ENCODE measurements at regions not wholly inside any gene's neighbourhood (a gene's known extent, or its start where the extent isn't known, plus 50 kb on each side); places are given as distances from the start of the nearest gene placed in this dataset.

DNA sequence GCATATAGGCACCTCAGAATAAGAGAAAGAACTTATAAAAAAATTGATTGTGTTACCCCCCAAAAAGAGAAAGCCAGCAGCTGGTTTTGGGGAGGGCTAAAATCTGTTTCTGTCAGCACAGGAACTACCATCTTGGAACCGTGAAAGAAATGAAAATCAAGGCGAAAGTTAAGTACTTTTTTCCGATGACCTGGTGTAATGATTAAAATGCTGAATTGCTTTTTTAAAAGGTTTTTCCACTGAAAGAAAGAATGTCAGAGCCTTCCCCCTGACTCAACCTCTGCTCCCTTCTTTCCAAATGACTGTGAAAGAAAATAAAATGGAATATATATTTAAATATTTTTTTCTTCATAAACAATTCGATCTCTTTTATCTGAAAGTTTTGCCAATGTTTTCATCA is 570.5 kb upstream of the CFAP20DC start:
- TF ChIP-seq GATA2 (IDR thresholded peaks at IDR 0.05; ENCODE audit: low read depth, low read length) (no peak), GATA3 (IDR thresholded peaks at IDR 0.05; ENCODE audit: low read depth, low read length) (no peak)

DNA sequence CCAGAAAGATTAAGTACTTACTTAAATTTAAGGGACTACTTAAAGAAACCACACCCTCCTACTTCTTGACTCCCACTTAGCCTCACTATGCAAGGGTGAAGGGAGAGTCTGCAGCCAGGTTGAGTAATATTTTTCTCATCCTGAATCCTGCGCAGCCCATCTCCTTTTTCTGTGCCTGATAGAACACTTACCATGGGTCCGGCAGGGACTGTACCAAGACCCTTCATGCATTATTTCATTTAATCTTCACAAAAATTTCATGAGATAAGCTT is 562.6 kb upstream of the CFAP20DC start:
- TF ChIP-seq GATA2 (IDR thresholded peaks at IDR 0.05; ENCODE audit: low read depth, low read length) (no peak), GATA3 (IDR thresholded peaks at IDR 0.05; ENCODE audit: low read depth, low read length) (no peak)

DNA sequence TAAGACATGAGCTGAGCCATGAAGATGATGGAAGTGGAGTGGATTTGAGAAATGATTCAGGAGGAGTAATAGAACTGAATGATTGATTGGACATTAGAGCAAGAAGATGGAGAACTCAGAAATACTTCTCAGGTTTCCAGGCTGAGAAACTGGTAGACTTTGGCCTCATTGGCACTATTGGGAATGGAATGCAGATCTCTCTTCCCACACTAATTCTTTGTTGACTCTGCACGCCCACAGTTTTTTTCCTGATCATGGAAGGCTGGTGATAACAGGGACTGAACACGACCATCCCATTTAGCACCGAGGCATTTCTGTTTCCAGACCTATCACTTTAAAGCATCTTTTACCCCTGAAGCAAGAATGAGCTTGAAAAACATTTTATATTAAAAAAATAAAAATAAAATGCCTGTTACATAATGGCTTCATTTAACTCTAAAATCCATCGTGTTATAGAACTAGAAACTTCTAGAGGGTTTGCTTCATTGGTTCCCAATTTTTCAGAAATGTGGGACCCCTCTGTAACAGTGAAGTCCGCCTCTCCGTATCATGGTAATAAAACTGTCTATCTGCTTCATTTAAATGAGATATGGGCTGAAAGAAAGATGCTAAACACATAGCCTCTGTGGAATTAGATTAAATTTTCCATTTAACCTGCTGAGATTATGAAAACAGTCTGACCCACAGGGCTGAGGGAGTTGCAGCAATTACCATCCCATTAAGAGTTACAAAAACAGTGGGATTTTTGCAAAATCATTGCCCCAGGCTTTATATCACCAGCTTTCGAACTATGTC is 562.0 kb upstream of the CFAP20DC start:
- TF ChIP-seq GATA3 (IDR thresholded peaks at IDR 0.05; ENCODE audit: low read depth, low read length) (no peak), GATA2 (IDR thresholded peaks at IDR 0.05; ENCODE audit: low read depth, low read length) (peak; percentile 45)

DNA sequence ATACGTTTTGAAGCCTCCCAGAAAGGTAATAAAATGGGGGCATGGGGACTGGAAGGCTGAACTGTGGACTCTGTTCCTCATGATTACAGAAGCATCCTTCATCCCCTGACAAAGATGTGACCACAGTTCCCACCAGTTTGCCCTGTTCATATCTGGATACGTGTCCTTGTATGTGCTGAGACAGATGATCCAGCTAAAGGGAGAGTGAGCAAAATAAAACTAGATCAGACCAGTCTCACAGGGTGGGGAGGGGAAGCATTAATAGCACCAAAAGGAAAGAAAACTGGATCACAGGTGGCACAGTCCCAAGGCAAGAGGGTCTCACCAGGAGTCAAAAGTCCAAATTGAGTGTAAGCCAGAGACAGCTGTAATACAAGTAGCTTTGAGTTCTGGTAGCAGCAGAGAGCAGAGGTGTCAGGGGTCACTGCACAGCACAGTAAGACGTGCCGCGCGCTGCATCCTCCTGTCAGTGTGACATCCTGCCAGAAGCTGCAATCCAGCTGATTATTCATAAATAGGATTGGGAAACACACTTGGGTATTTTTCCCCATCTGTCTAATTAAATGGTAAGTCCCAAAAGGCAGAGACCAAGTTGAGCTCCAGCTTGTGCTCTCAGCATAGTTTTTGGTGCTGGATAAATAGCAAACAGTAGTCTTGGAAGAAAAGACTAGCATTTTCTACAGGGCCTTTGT is 560.0 kb upstream of the CFAP20DC start:
- TF ChIP-seq GATA3 (IDR thresholded peaks at IDR 0.05; ENCODE audit: low read depth, low read length) (no peak), GATA2 (IDR thresholded peaks at IDR 0.05; ENCODE audit: low read depth, low read length) (no peak)

DNA sequence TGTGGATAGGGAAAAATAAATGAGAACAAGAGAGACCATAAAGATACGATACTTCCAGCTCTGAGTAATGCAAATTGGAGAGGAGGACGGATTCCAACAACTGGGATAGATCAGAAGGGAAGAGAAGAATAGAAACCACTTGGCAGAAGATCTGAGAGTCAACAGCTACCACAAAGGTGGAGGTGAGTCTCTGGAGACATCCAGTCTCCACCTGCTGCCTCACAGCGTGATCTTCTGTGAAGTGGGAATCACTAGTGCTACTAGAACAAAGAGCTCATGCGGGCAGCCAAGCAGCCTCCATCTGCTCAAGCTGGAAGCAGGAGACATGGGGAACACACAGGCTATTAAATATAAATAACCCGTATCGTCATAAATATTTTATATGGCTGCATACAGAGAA is 558.5 kb upstream of the CFAP20DC start:
- TF ChIP-seq GATA2 (IDR thresholded peaks at IDR 0.05; ENCODE audit: low read depth, low read length), result no peak
- no peak for TF ChIP-seq GATA3 (IDR thresholded peaks at IDR 0.05; ENCODE audit: low read depth, low read length)

DNA sequence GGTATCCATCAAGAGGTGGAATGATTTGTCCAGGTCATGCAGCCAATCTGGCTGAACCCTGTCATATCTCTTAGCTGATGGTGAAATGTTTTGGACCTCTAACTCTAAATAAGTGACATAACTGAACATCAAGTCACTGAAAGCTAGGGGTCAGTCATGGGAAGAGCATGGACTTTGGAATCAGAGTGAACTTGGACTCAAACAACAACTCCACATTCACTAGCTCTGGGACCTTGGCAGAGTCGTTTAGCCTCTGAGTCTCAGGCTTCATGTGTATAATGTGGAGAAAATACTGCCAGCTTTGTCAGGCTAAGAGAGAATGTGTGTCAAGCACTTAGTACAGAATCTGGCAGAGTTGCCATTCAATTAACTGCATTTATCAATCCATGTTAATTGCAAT is 557.8 kb upstream of the CFAP20DC start:
- TF ChIP-seq GATA2 (IDR thresholded peaks at IDR 0.05; ENCODE audit: low read depth, low read length), result no peak
- TF ChIP-seq GATA3 (IDR thresholded peaks at IDR 0.05; ENCODE audit: low read depth, low read length), result no peak

DNA sequence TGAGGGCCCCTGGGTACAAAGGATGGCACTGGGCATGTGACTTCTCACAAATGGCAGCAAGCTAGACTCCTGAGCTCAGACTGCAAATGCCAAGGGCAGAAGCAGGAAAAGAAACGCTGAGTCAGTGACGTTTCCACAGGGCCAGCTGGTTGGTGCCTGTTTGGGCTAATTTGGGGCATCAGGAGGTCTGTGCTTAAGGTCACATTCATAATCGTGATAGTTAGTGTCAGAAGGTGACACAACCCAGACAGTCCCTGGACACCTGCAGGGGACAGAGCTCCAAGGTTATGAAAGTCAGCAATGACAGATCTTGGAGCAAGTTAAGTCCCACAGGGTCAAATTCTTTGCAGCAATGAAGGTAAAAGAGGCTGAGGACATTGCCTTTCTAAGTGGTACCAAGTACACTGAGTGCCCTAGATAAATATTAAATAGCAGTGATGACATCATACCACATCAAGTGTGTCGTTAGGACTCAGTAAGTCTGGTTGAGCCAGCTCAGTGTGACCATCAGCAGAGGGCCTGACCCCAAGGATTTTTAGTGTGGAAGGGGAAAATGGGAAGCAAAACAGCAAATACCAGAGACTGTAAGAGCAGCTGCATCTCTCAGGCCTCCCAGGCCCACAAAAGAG is 556.9 kb upstream of the CFAP20DC start:
- no peak for TF ChIP-seq GATA3 (IDR thresholded peaks at IDR 0.05; ENCODE audit: low read depth, low read length)
- TF ChIP-seq GATA2 (IDR thresholded peaks at IDR 0.05; ENCODE audit: low read depth, low read length), result no peak

DNA sequence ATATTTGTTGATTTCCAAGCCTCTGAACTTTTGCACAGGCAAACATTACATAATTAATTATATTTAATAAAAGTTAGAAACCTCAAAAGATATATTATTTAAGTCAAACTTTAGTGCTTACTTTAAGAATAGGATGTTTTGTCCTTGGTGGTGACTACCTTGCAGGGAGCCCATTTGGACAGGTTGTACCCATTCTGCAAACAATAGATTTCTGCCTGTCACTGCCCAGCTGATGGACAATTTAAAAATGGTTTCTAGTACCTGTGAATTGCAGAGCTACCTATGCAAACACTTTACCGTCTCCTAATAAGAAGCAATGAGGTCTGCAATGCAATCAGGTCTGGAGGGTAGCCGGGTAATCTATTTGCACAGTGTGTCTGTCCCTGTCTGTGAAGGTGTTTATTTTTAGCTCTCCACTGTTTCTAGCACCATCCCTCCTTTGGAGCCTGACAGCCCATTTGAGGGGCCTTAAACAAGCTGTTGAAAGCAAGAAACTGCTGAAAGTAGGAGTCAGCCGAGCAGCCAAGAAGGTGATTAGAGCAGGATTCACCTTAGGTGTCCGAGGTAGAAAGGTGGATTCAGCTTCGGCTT is 556.2 kb upstream of the CFAP20DC start:
- TF ChIP-seq GATA3 (IDR thresholded peaks at IDR 0.05; ENCODE audit: low read depth, low read length), result no peak
- no peak for TF ChIP-seq GATA2 (IDR thresholded peaks at IDR 0.05; ENCODE audit: low read depth, low read length)

DNA sequence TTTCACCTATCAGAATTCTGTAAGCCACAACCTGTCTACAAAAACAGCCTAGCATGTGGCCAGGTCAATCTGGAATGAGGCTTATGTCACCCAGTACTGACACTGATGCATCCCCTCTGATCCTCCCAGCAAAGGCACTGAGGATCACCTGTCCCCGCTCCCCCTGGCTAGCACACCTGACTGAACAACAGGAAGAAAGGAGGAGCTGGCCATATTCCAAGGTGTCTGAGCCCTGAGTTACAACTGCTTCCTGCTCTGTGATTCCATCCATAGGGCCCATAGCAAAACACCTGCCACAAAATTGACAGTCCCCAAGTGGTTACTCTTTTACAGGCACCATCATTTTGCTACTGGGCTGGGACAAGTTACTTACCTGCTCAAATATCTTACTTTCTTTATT is 555.5 kb upstream of the CFAP20DC start:
- TF ChIP-seq GATA3 (IDR thresholded peaks at IDR 0.05; ENCODE audit: low read depth, low read length) (no peak), GATA2 (IDR thresholded peaks at IDR 0.05; ENCODE audit: low read depth, low read length) (no peak)

DNA sequence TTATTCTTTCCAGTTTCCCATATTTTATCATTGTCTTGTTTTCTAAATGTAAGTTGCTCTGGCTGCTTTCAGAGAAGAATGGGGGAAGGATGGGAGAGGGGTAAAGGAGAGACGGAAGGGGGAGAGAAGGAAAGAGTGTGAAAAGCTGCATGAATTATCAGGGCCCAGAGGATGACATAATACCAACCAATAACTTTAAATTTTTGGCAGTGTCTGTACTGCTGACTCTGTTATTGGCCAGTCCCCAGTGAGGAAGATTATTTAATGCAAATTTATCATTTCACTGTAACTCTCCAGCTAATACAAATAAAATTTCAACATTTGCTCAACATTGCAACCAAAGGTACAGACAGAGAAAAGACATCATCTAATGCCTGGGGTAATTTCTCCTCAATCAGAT is 551.7 kb upstream of the CFAP20DC start:
- TF ChIP-seq GATA3 (IDR thresholded peaks at IDR 0.05; ENCODE audit: low read depth, low read length) (no peak), GATA2 (IDR thresholded peaks at IDR 0.05; ENCODE audit: low read depth, low read length) (no peak)

DNA sequence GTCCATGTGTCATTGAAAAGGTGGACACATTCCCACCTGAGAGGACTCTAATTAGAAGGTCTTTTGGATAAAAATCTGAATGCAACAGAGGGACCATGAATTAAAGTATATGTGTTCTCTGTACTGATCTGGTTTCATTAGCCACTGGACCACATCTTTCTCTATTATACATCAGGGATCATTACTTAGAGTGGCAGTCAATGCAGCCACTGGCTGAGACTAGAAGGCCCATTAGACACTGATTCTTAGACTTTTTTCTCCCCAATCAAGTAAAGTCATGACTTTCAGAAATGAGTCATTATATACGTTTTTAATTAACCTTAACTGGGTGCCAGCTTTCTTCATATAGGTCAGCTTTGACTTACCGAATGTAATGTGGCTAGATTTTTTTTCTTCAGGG is 550.8 kb upstream of the CFAP20DC start:
- no peak for TF ChIP-seq GATA2 (IDR thresholded peaks at IDR 0.05; ENCODE audit: low read depth, low read length)
- TF ChIP-seq GATA3 (IDR thresholded peaks at IDR 0.05; ENCODE audit: low read depth, low read length), result no peak

DNA sequence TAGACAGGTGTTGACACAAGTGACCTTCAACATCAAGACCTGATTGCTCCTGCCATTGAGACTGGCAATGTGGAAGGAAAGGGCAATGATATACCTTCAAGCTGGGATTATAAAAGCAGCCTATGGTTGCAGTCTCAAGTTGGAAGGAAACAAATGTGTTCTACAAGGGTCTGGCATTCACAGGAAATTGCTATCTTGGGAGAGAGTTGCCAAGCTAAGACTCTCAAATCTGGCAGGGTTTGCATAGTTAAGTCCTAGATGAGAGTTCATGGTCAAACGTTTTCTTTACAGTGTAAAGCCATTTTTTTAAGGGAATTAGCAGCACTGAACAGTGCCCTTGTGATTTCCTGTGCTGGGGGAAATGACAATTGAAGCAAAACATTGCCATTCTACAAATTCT is 546.9 kb upstream of the CFAP20DC start:
- TF ChIP-seq GATA3 (IDR thresholded peaks at IDR 0.05; ENCODE audit: low read depth, low read length) (no peak), GATA2 (IDR thresholded peaks at IDR 0.05; ENCODE audit: low read depth, low read length) (no peak)

DNA sequence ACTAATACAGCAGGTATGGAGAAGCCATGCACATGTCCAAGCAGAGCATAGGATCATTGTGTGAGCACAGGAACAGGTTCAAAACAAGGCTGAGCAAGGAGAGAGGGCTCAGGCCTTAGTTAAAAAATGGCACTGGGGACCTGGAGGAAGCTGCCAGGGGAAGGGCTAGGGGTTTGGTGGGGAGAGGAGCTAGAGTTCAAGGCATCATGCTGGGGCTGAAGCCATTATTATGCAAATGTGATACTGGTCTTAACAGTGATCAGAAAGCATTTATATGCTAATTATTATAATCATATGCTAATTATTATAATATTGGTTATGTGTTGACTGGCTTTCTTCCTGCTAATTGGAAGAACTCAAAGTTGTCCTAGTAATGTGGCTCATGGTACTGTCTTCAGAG is 546.0 kb upstream of the CFAP20DC start:
- no peak for TF ChIP-seq GATA3 (IDR thresholded peaks at IDR 0.05; ENCODE audit: low read depth, low read length)
- TF ChIP-seq GATA2 (IDR thresholded peaks at IDR 0.05; ENCODE audit: low read depth, low read length), result no peak

DNA sequence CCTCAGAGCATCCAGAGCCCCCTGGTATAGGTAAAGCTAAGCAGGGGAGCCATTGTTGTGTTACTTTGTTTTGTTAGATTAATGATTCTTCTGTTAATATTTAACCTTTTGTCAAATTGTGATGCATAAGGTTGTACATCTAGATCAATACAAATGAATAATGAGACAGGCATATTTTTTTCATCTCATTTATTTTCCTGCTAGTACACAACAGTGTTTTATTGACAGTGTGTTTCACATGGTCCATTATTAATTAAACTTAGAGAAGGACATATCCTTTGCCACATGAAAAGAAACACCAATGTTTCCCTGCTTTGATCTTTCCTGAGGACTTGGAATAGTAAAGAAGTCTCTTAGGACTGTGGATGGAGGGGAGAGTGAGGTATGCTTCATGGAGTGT is 543.6 kb upstream of the CFAP20DC start:
- no peak for TF ChIP-seq GATA2 (IDR thresholded peaks at IDR 0.05; ENCODE audit: low read depth, low read length)
- TF ChIP-seq GATA3 (IDR thresholded peaks at IDR 0.05; ENCODE audit: low read depth, low read length), result no peak

DNA sequence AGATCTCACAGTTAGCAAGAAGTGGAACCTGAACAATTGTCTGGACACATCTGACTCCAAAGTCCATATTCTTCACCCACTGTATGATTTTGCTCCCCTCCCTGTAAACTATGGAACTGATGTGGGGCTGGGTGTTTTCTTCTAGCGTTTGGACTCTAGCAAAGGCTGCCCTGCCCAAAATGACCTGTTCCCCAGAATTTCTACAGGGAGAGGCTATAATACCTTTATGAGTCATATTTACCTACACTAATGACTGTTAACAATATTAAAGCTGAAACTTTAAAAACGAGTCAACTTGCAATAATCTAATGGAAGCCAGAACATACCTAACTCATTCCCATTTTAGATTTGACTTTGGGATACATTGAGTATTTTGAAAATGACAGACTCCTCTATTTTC is 531.2 kb upstream of the CFAP20DC start:
- TF ChIP-seq GATA3 (IDR thresholded peaks at IDR 0.05; ENCODE audit: low read depth, low read length) (no peak), GATA2 (IDR thresholded peaks at IDR 0.05; ENCODE audit: low read depth, low read length) (no peak)

All from SH-SY5Y (cell line).